Nephron (organoid): ENCODE measurements at regions not wholly inside any gene's neighbourhood (a gene's known extent, or its start where the extent isn't known, plus 50 kb on each side); places are given as distances from the start of the nearest gene placed in this dataset.

Experiments
- H3K27ac Mint-ChIP-seq, 3 experiments: 2 replicates each; pipeline ENCODE4 v1.8.0; 2020; ENCODE audit warnings: mixed read lengths in 3 of 3, mild to moderate bottlenecking in 2 of 3, moderate library complexity in 1 of 3
- H3K27me3 Mint-ChIP-seq: 2 replicates; pipeline ENCODE4 v1.8.0; 2021; ENCODE audit warnings: low read depth, mild to moderate bottlenecking, moderate library complexity, mixed read lengths
- H3K36me3 Mint-ChIP-seq: 2 replicates; pipeline ENCODE4 v1.8.0; 2020; ENCODE audit warnings: low read depth, mixed read lengths
- H3K4me1 Mint-ChIP-seq: 2 replicates; pipeline ENCODE4 v1.8.0; 2020; ENCODE audit warnings: mixed read lengths
- H3K4me3 Mint-ChIP-seq, 3 experiments: 2 replicates each; pipeline ENCODE4 v1.8.0; 2020; ENCODE audit warnings: mild to moderate bottlenecking in 3 of 3, mixed read lengths in 3 of 3, moderate library complexity in 2 of 3
- H3K9me3 Mint-ChIP-seq: 2 replicates; pipeline ENCODE4 v1.8.0; 2020; ENCODE audit warnings: mixed read lengths
- TF ChIP-seq, protein P1 (sequence below), 3 experiments: fragments of 200-600 bp; sonication (generic); IDR thresholded peaks; one replicate each; pipeline ENCODE4 v1.5.0; 2021; ENCODE audit warnings: antibody characterized with exemption in 3 of 3; ENCODE audit not compliant: unreplicated experiment in 3 of 3

DNA sequence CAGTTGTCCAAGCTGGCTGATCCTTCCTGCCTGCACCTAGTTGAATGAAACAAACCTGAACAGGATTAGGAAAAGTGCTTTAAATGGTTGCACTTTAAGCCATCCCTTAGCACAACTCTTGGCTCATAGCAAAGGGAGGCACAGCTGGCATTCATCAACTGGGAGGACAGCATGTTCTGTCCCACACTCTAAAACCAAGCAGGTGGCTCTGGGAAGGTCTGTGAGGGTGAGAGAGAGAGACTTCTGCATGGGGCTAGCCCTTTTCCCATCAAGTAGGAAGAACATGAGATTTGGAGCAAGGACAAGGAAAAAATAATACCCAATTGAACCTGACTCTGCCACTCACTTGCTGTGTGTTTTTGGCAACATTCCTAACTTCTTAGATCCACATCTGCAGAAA is 140.9 kb upstream of the CCL2 start:
- H3K27me3 Mint-ChIP-seq: peaks cover 26% of the 10 kb centered on the region
- peaks cover 9% of the 10 kb centered on the region for H3K4me1 Mint-ChIP-seq
- no peaks in the 10 kb centered on the region for H3K9me3 Mint-ChIP-seq
- H3K27ac Mint-ChIP-seq: no peak overlapping the region
- H3K36me3 Mint-ChIP-seq: no peaks in the 10 kb centered on the region
- TF ChIP-seq, protein P1, sequence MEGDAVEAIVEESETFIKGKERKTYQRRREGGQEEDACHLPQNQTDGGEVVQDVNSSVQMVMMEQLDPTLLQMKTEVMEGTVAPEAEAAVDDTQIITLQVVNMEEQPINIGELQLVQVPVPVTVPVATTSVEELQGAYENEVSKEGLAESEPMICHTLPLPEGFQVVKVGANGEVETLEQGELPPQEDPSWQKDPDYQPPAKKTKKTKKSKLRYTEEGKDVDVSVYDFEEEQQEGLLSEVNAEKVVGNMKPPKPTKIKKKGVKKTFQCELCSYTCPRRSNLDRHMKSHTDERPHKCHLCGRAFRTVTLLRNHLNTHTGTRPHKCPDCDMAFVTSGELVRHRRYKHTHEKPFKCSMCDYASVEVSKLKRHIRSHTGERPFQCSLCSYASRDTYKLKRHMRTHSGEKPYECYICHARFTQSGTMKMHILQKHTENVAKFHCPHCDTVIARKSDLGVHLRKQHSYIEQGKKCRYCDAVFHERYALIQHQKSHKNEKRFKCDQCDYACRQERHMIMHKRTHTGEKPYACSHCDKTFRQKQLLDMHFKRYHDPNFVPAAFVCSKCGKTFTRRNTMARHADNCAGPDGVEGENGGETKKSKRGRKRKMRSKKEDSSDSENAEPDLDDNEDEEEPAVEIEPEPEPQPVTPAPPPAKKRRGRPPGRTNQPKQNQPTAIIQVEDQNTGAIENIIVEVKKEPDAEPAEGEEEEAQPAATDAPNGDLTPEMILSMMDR (IDR thresholded peaks at IDR 0.05; ENCODE audit: unreplicated experiment in 3 of 3): no peak
- no peak overlapping the region for H3K4me3 Mint-ChIP-seq

DNA sequence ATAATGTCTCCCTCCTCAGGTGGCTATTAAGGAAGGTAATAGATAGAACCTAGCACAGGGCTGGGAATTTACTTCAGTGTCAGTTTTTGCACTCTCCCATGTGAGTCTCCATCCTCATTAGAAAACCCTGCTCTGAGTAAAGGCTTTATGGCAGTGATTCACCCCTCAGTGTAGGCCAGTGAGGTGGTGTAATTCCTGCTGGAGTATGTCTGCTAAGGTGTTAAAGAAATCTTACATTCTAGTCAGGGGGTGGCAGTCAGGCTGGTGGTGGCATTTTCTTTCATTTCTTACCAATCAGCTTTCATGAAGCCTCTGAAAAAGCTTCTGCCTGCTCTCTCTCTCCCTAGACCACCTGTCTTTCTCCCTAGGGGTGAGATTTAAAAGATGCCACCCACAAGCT is 138.8 kb upstream of the CCL2 start:
- peaks cover 34% of the 10 kb centered on the region for H3K27me3 Mint-ChIP-seq
- H3K4me3 Mint-ChIP-seq: no peak overlapping the region
- H3K27ac Mint-ChIP-seq: no peak overlapping the region
- H3K4me1 Mint-ChIP-seq: no peaks in the 10 kb centered on the region
- TF ChIP-seq, protein P1 (IDR thresholded peaks at IDR 0.05; ENCODE audit: unreplicated experiment in 3 of 3): no peak
- H3K36me3 Mint-ChIP-seq: no peaks in the 10 kb centered on the region
- H3K9me3 Mint-ChIP-seq: no peaks in the 10 kb centered on the region

DNA sequence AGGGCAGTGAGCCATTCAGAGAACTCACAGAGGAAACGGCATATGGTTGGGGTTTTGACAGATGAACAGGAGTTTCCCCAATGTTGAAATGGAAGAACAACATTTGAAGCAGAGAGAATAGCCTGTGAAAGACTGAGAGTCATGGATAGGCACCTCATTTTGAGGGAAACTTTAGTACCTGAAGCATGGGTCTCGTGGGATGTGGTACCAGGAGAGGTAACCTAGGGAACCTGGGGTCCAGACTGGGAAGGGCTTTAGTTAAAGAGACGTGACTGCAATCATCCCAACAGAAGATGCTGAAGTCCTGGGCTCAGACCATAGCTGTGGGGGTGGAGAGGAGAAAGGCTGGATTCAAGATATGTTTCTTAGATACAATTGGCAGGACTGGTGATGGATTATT is 137.8 kb upstream of the CCL2 start:
- Mint-ChIP-seq H3K9me3 (no peaks in the 10 kb centered on the region), H3K36me3 (no peaks in the 10 kb centered on the region), H3K4me1 (no peaks in the 10 kb centered on the region)

DNA sequence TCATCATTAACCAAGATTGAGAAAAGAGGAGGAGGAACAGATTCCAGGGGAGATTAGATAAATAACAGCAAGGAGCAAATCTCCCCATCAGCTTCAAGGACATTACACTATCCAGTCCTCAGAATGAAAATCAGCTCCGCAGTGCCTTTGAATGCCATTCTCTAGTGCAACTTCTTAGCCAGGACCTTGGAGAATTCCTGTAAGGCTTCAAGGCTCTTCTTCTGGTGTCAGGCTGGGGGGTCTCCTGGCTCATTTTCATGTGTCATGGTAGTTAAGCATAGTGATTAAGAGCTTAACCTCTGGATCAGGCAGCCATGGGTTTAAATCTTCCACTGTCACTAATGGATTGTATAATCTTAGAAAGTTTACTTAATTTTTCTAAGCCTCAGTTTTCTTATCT is 137.3 kb upstream of the CCL2 start:
- no peak overlapping the region for H3K27ac Mint-ChIP-seq
- no peaks in the 10 kb centered on the region for H3K4me1 Mint-ChIP-seq
- no peak overlapping the region for H3K4me3 Mint-ChIP-seq
- H3K36me3 Mint-ChIP-seq: no peaks in the 10 kb centered on the region
- peaks cover 45% of the 10 kb centered on the region for H3K27me3 Mint-ChIP-seq
- no peaks in the 10 kb centered on the region for H3K9me3 Mint-ChIP-seq
- TF ChIP-seq, protein P1 (IDR thresholded peaks at IDR 0.05; ENCODE audit: unreplicated experiment in 3 of 3): no peak

More for the DNA sequence above, 137.8 kb upstream of the CCL2 start:
- Mint-ChIP-seq H3K27me3 (peaks cover 42% of the 10 kb centered on the region), H3K4me3 (no peak overlapping the region), H3K27ac (no peak overlapping the region)
- TF ChIP-seq, protein P1 (IDR thresholded peaks at IDR 0.05; ENCODE audit: unreplicated experiment in 3 of 3): no peak

DNA sequence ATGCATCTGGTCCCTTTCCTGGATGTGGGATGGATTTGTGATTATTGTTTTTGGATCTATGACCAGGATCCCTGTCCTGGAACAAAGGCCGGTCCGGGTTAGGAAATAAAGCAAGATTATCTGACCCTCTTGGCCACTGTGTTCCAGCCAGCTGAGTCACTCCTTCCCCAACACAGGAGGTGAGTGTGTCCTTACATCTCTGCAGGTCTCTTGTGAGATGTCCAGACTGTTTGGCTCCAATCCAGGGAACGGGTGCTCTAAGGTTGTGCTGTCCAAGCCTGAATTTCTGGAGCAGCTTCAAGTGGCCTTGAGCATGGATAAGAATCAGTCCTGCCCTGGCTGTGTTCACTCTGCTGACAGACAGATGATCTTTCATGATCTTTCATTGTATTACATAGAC is 136.5 kb upstream of the CCL2 start:
- H3K27me3 Mint-ChIP-seq: peaks cover 42% of the 10 kb centered on the region
- no peak overlapping the region for H3K27ac Mint-ChIP-seq
- no peaks in the 10 kb centered on the region for H3K9me3 Mint-ChIP-seq
- H3K36me3 Mint-ChIP-seq: no peaks in the 10 kb centered on the region
- H3K4me1 Mint-ChIP-seq: no peaks in the 10 kb centered on the region
- no peak overlapping the region for H3K4me3 Mint-ChIP-seq
- TF ChIP-seq, protein P1 (IDR thresholded peaks at IDR 0.05; ENCODE audit: unreplicated experiment in 3 of 3): no peak

DNA sequence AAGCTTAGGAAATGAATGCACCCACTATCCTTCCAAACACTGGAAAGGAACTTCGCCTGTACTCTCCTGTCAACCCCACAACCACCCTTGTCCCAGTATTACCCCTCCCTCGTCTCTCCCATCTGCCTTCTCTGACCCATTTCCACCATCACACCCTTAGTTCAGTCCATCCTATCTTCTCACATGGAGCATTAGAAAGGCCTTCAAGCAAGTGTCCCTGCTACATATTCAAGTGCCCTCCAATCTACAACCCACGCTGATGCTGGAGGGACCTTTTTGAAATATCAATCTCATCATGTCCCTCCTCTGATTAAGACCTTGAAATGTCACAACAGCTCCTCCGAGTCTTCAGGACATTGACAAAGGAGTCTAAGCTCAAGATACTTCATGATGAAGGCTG is 133.8 kb upstream of the CCL2 start:
- peaks cover 50% of the 10 kb centered on the region for H3K27me3 Mint-ChIP-seq
- no peaks in the 10 kb centered on the region for H3K4me1 Mint-ChIP-seq
- H3K4me3 Mint-ChIP-seq: no peak overlapping the region
- H3K36me3 Mint-ChIP-seq: no peaks in the 10 kb centered on the region
- no peak overlapping the region for H3K27ac Mint-ChIP-seq
- TF ChIP-seq, protein P1 (IDR thresholded peaks at IDR 0.05; ENCODE audit: unreplicated experiment in 3 of 3): no peak
- H3K9me3 Mint-ChIP-seq: no peaks in the 10 kb centered on the region
